ENCODE measurements at regions not wholly inside any gene's neighbourhood (a gene's known extent, or its start where the extent isn't known, plus 50 kb on each side); places are given as distances from the start of the nearest gene placed in this dataset.

GRCh38 chr5:19064094-19064493 lies 923.9 kb downstream of the CDH18 start:
- H3K4me3 ChIP-seq, result no peak overlapping the region
- H3K4me2 ChIP-seq, result no peak overlapping the region
- Mint-ChIP-seq H3K9me3 (no peaks in the 10 kb centered on the region), H3K4me3 (no peak overlapping the region), H3K36me3 (ENCODE audit: low read depth) (no peaks in the 10 kb centered on the region), H3K27ac (no peak overlapping the region), H3K27me3 (ENCODE audit: insufficient read depth, low read depth, poor library complexity) (no peaks in the 10 kb centered on the region), H3K4me1 (peaks cover 4% of the 10 kb centered on the region; the same call in 2 of the 3 replicates)
- DNase-seq (ENCODE audit: low spot score), result no peak
- no peaks in the 10 kb centered on the region for H3K36me3 ChIP-seq (ENCODE audit: insufficient read depth)
- H3K27me3 ChIP-seq (ENCODE audit: insufficient read depth), result no peaks in the 10 kb centered on the region
- no peak overlapping the region for H2AFZ ChIP-seq
- no peak overlapping the region for H3K27ac ChIP-seq (ENCODE audit: low read depth)
- no peaks in the 10 kb centered on the region for H3K79me2 ChIP-seq (replicated peaks; ENCODE audit: insufficient read depth)
- H3K4me1 ChIP-seq (ENCODE audit: insufficient read depth), result no peaks in the 10 kb centered on the region
- TF ChIP-seq EZH2phosphoT487 (IDR thresholded peaks at IDR 0.05; ENCODE audit: unreplicated experiment) (no peak), ZNF331 (CRISPR knock-in tag; IDR thresholded peaks at IDR 0.05; ENCODE audit: low read depth) (no peak), ETS1 (IDR thresholded peaks at IDR 0.05) (no peak), CREB1 (CRISPR knock-in tag; IDR thresholded peaks at IDR 0.05; ENCODE audit: low read depth) (no peak)
- no peak for ATAC-seq
- H4K20me1 ChIP-seq (replicated peaks; ENCODE audit: insufficient read depth), result no peaks in the 10 kb centered on the region
- no peaks in the 10 kb centered on the region for H3K9me2 ChIP-seq (ENCODE audit: insufficient read depth)
- no peaks in the 10 kb centered on the region for H3F3A ChIP-seq (replicated peaks; ENCODE audit: low read depth)

GRCh38 chr5:19067741-19068140 lies 920.3 kb downstream of the CDH18 start:
- Histone ChIP-seq H3K27me3 (ENCODE audit: insufficient read depth) (no peaks in the 10 kb centered on the region), H4K20me1 (replicated peaks; ENCODE audit: insufficient read depth) (no peaks in the 10 kb centered on the region), H3K79me2 (replicated peaks; ENCODE audit: insufficient read depth) (no peaks in the 10 kb centered on the region), H3K9me2 (ENCODE audit: insufficient read depth) (no peaks in the 10 kb centered on the region), H3K27ac (ENCODE audit: low read depth) (no peak overlapping the region), H3K4me1 (ENCODE audit: insufficient read depth) (no peaks in the 10 kb centered on the region), H3K36me3 (ENCODE audit: insufficient read depth) (no peaks in the 10 kb centered on the region), H3K4me3 (no peak overlapping the region), H3F3A (replicated peaks; ENCODE audit: low read depth) (no peaks in the 10 kb centered on the region), H3K4me2 (no peak overlapping the region), H2AFZ (no peak overlapping the region)
- DNase-seq (ENCODE audit: low spot score), result peak; percentile 19
- Mint-ChIP-seq H3K4me1 (peaks cover 4% of the 10 kb centered on the region; the same call in 2 of the 3 replicates), H3K27me3 (ENCODE audit: insufficient read depth, low read depth, poor library complexity) (peaks cover 2% of the 10 kb centered on the region), H3K36me3 (ENCODE audit: low read depth) (no peaks in the 10 kb centered on the region), H3K27ac (no peak overlapping the region), H3K4me3 (no peak overlapping the region), H3K9me3 (no peaks in the 10 kb centered on the region)
- ATAC-seq, result no peak
- TF ChIP-seq NANOG (IDR thresholded peaks at IDR 0.05; ENCODE audit: borderline replicate concordance) (no peak), CTCF (conservative IDR thresholded peaks at IDR 0.05; ENCODE audit: low read depth in 2 of 2) (peak in 1 of 2 experiments; percentile 25; a peak in 2 of 4 replicates)

- Histone ChIP-seq H3K27ac (ENCODE audit: low read depth) (no peak overlapping the region), H3K79me2 (replicated peaks; ENCODE audit: insufficient read depth) (no peaks in the 10 kb centered on the region), H3K4me1 (ENCODE audit: insufficient read depth) (no peaks in the 10 kb centered on the region), H3K4me3 (no peak overlapping the region), H3K9me2 (ENCODE audit: insufficient read depth) (0 out of 2 replicates have a peak, but pooled peaks cover 2% of the 10 kb centered on the region), H3K36me3 (ENCODE audit: insufficient read depth) (no peaks in the 10 kb centered on the region), H3K4me2 (no peak overlapping the region), H3K27me3 (ENCODE audit: insufficient read depth) (no peaks in the 10 kb centered on the region), H2AFZ (no peak overlapping the region), H4K20me1 (replicated peaks; ENCODE audit: insufficient read depth) (no peaks in the 10 kb centered on the region), H3F3A (replicated peaks; ENCODE audit: low read depth) (no peaks in the 10 kb centered on the region)
- H3K36me3 Mint-ChIP-seq (ENCODE audit: low read depth), result no peaks in the 10 kb centered on the region
- no peak overlapping the region for H3K4me3 Mint-ChIP-seq
- no peak for ATAC-seq
- H3K9me3 Mint-ChIP-seq, result no peaks in the 10 kb centered on the region
- DNase-seq (ENCODE audit: low spot score), result no peak
- H3K27ac Mint-ChIP-seq, result no peak overlapping the region
- no peaks in the 10 kb centered on the region for H3K27me3 Mint-ChIP-seq (ENCODE audit: insufficient read depth, low read depth, poor library complexity)
- no peaks in the 10 kb centered on the region; the same call in 2 of the 3 replicates for H3K4me1 Mint-ChIP-seq
- TF ChIP-seq ZNF114 (CRISPR knock-in tag; IDR thresholded peaks at IDR 0.05), result no peak
- no peak for TF ChIP-seq JUNB (IDR thresholded peaks at IDR 0.05; ENCODE audit: unreplicated experiment)
- no peak for TF ChIP-seq ZNF462 (CRISPR knock-in tag; IDR thresholded peaks at IDR 0.05)
- no peak for TF ChIP-seq NANOG (IDR thresholded peaks at IDR 0.05; ENCODE audit: borderline replicate concordance)
Measured at GRCh38 chr5:19098434-19098833, 889.6 kb downstream of the CDH18 start.
